ENCODE measurements at regions not wholly inside any gene's neighbourhood (a gene's known extent, or its start where the extent isn't known, plus 50 kb on each side); places are given as distances from the start of the nearest gene placed in this dataset.

DNA sequence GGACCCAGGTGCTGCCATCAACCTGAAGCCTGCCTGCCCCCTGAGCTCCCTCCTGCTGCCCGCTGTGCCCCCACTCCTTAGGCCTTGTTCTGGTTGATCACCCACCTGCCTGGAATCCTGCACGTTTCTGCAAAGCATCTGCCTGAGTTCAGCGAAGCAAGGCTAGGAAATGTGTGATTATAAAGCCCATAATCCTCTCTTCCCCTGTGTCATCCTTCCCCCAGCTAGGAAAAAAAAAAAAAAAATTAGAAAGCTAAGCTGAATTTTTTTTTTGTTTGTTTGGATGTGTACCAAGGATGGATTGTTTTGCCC is 93.2 kb downstream of the FOXA2 start:
- DNase-seq (ENCODE audit: low read depth) (no peak), FAIRE-seq (no peak)
- Histone ChIP-seq H3K36me3 (ENCODE audit: insufficient read depth, low read length) (no peaks in the 10 kb centered on the region), H3K4me2 (ENCODE audit: low read length) (no peak overlapping the region), H3K79me2 (ENCODE audit: insufficient read depth, low read length) (no peaks in the 10 kb centered on the region), H3K4me1 (ENCODE audit: insufficient read depth, low read length) (no peaks in the 10 kb centered on the region), H3K27me3 (ENCODE audit: insufficient read depth, low read length) (no peaks in the 10 kb centered on the region), H3K4me3 (ENCODE audit: insufficient read depth, low read depth, low read length) (no peak overlapping the region), H4K20me1 (ENCODE audit: insufficient read depth, low read length) (no peaks in the 10 kb centered on the region), H3K9ac (ENCODE audit: low read length) (no peak overlapping the region), H3K27ac (ENCODE audit: low read depth, low read length) (no peak overlapping the region), H3K9me3 (ENCODE audit: insufficient read depth, low read depth, low read length) (no peaks in the 10 kb centered on the region), H2AFZ (ENCODE audit: low read depth, low read length) (no peak overlapping the region)
- Mint-ChIP-seq H3K36me3 (ENCODE audit: low read depth, unreplicated experiment) (no peaks in the 10 kb centered on the region), H3K27me3 (ENCODE audit: low read depth, unreplicated experiment) (peaks cover 4% of the 10 kb centered on the region), H3K4me3 (ENCODE audit: unreplicated experiment) (no peak overlapping the region), H3K4me1 (ENCODE audit: low read depth, unreplicated experiment) (no peaks in the 10 kb centered on the region), H3K9me3 (ENCODE audit: unreplicated experiment) (no peaks in the 10 kb centered on the region), H3K27ac (ENCODE audit: unreplicated experiment) (no peak overlapping the region)
- TF ChIP-seq, protein P1, sequence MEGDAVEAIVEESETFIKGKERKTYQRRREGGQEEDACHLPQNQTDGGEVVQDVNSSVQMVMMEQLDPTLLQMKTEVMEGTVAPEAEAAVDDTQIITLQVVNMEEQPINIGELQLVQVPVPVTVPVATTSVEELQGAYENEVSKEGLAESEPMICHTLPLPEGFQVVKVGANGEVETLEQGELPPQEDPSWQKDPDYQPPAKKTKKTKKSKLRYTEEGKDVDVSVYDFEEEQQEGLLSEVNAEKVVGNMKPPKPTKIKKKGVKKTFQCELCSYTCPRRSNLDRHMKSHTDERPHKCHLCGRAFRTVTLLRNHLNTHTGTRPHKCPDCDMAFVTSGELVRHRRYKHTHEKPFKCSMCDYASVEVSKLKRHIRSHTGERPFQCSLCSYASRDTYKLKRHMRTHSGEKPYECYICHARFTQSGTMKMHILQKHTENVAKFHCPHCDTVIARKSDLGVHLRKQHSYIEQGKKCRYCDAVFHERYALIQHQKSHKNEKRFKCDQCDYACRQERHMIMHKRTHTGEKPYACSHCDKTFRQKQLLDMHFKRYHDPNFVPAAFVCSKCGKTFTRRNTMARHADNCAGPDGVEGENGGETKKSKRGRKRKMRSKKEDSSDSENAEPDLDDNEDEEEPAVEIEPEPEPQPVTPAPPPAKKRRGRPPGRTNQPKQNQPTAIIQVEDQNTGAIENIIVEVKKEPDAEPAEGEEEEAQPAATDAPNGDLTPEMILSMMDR (IDR thresholded peaks at IDR 0.05; ENCODE audit: insufficient read depth, low read depth, low read length): no peak
- no peak for TF ChIP-seq EZH2 (IDR thresholded peaks at IDR 0.05; ENCODE audit: insufficient read depth, low read length)

DNA sequence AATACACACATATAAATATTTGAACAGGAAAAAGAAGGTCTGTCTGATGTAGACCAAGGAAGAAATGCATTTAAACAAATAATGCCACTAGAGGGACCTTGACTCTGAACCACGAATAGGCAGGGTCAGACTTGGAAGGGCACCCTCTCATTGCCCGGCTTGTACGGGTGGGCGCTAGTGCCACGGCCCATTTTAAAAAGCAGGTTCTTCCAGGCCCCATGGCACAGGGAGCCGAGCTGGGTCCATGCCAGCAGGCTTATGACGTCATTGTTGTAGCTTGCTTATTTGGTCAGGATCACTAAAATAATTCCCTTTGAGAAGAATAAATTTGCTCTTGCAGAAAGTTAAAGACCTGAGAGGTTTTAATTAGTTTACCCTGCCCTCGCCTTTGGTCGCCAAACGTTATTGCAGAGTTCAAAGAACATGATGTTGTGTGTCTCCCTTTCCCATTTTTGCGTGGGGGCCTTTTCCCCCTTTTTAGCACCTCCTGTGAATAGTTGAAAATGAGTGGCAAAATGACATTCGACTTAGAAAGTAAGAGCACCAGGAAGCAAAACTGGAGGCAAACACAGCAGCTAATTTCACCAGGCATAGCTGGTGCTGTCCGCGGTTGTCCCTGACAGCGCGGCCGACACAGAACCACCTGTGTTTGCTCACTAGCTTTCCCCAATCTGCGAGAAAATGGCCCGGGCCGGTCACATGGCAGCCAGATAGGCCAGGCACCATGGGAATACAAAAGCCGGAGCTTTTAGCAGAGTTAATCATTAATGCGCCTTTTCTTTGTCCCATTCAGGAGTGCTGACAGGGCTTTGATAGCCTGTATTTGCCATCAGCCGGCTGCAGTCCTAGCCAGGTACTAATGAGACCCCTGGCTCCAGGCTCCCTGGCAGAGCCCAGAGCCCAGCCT is 93.8 kb downstream of the FOXA2 start:
- H3K4me1 ChIP-seq (ENCODE audit: insufficient read depth, low read length): no peaks in the 10 kb centered on the region
- H3K4me2 ChIP-seq (ENCODE audit: low read length): no peak overlapping the region
- H2AFZ ChIP-seq (ENCODE audit: low read depth, low read length): no peak overlapping the region
- no peak overlapping the region for H3K27ac ChIP-seq (ENCODE audit: low read depth, low read length)
- no peak overlapping the region for H3K4me3 ChIP-seq (ENCODE audit: insufficient read depth, low read depth, low read length)
- Mint-ChIP-seq H3K27me3 (ENCODE audit: low read depth, unreplicated experiment) (peaks cover 4% of the 10 kb centered on the region), H3K36me3 (ENCODE audit: low read depth, unreplicated experiment) (no peaks in the 10 kb centered on the region), H3K4me3 (ENCODE audit: unreplicated experiment) (no peak overlapping the region), H3K9me3 (ENCODE audit: unreplicated experiment) (no peaks in the 10 kb centered on the region), H3K4me1 (ENCODE audit: low read depth, unreplicated experiment) (no peaks in the 10 kb centered on the region), H3K27ac (ENCODE audit: unreplicated experiment) (no peak overlapping the region)
- no peaks in the 10 kb centered on the region for H3K79me2 ChIP-seq (ENCODE audit: insufficient read depth, low read length)
- no peaks in the 10 kb centered on the region for H3K27me3 ChIP-seq (ENCODE audit: insufficient read depth, low read length)
- no peaks in the 10 kb centered on the region for H4K20me1 ChIP-seq (ENCODE audit: insufficient read depth, low read length)
- DNase-seq (ENCODE audit: low read depth) (no peak), FAIRE-seq (no peak)
- TF ChIP-seq, protein P1 (IDR thresholded peaks at IDR 0.05; ENCODE audit: insufficient read depth, low read depth, low read length): no peak
- no peak for TF ChIP-seq EZH2 (IDR thresholded peaks at IDR 0.05; ENCODE audit: insufficient read depth, low read length)
- H3K9me3 ChIP-seq (ENCODE audit: insufficient read depth, low read depth, low read length): no peaks in the 10 kb centered on the region
- H3K36me3 ChIP-seq (ENCODE audit: insufficient read depth, low read length): no peaks in the 10 kb centered on the region
- no peak overlapping the region for H3K9ac ChIP-seq (ENCODE audit: low read length)

DNA sequence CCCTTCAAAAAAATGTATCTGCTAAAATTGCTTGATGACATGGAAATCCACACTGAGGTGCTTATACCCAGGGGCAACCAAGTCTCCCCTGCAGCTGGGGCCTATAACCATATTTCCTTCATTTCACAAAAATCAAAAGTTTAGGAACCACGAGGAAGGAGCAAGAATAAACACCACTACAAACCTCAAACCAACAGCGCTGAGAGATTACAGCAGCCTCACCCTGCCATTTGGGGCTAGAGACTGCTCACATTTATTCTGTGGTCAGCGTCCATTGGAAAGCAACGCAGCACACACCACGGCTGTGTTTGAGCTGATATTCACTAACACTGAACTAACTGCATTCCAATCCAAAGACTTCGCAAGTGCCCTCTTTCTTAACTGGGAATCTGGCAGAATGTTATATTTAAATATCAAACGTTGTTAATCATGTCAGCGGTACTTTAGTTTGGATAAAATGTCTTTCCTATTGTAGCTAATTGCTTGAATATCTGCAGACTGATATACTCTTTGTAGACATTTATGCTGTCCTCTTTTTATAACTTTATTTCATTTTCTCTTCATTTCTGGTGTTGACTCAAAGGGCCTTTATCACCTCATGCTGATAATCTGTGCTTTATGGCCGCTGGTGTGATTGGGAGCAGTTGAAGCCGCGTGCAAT is 94.6 kb downstream of the FOXA2 start:
- Histone ChIP-seq H3K36me3 (ENCODE audit: insufficient read depth, low read length) (no peaks in the 10 kb centered on the region), H3K4me1 (ENCODE audit: insufficient read depth, low read length) (no peaks in the 10 kb centered on the region), H3K4me2 (ENCODE audit: low read length) (no peak overlapping the region), H4K20me1 (ENCODE audit: insufficient read depth, low read length) (no peaks in the 10 kb centered on the region), H3K4me3 (ENCODE audit: insufficient read depth, low read depth, low read length) (no peak overlapping the region), H3K79me2 (ENCODE audit: insufficient read depth, low read length) (no peaks in the 10 kb centered on the region), H3K9me3 (ENCODE audit: insufficient read depth, low read depth, low read length) (no peaks in the 10 kb centered on the region), H2AFZ (ENCODE audit: low read depth, low read length) (no peak overlapping the region), H3K27ac (ENCODE audit: low read depth, low read length) (no peak overlapping the region), H3K9ac (ENCODE audit: low read length) (no peak overlapping the region), H3K27me3 (ENCODE audit: insufficient read depth, low read length) (no peaks in the 10 kb centered on the region)
- H3K9me3 Mint-ChIP-seq (ENCODE audit: unreplicated experiment): no peaks in the 10 kb centered on the region
- no peak overlapping the region for H3K4me3 Mint-ChIP-seq (ENCODE audit: unreplicated experiment)
- DNase-seq (ENCODE audit: low read depth) (no peak), FAIRE-seq (no peak)
- peaks cover 4% of the 10 kb centered on the region for H3K27me3 Mint-ChIP-seq (ENCODE audit: low read depth, unreplicated experiment)
- no peak overlapping the region for H3K27ac Mint-ChIP-seq (ENCODE audit: unreplicated experiment)
- H3K4me1 Mint-ChIP-seq (ENCODE audit: low read depth, unreplicated experiment): no peaks in the 10 kb centered on the region
- TF ChIP-seq EZH2 (IDR thresholded peaks at IDR 0.05; ENCODE audit: insufficient read depth, low read length): no peak
- TF ChIP-seq, protein P1 (IDR thresholded peaks at IDR 0.05; ENCODE audit: insufficient read depth, low read depth, low read length): no peak
- no peaks in the 10 kb centered on the region for H3K36me3 Mint-ChIP-seq (ENCODE audit: low read depth, unreplicated experiment)

Data from astrocyte (in vitro differentiated cells and primary cell).